HUES6 (cell line): ENCODE measurements at regions not wholly inside any gene's neighbourhood (a gene's known extent, or its start where the extent isn't known, plus 50 kb on each side); places are given as distances from the start of the nearest gene placed in this dataset.

Experiments
- H3K27ac ChIP-seq: 2 replicates; pipeline ENCODE4 v1.7.0; 2013; ENCODE audit warnings: low read depth, mild to moderate bottlenecking, low read length, inconsistent platforms
- H3K27me3 ChIP-seq: 2 replicates; pipeline ENCODE4 v1.6.1; 2013; ENCODE audit warnings: low read length; ENCODE audit not compliant: control insufficient read depth, insufficient read depth
- H3K36me3 ChIP-seq: 2 replicates; pipeline ENCODE4 v1.6.1; 2013; ENCODE audit warnings: low read length; ENCODE audit not compliant: control insufficient read depth, insufficient read depth
- H3K4me1 ChIP-seq: 2 replicates; pipeline ENCODE4 v1.6.1; 2013; ENCODE audit warnings: low read length; ENCODE audit not compliant: control insufficient read depth, insufficient read depth
- H3K4me3 ChIP-seq: 2 replicates; pipeline ENCODE4 v1.5.1; 2013; ENCODE audit warnings: low read depth, low read length
- H3K9ac ChIP-seq: one replicate; pipeline ENCODE4 v1.6.1; 2013; ENCODE audit warnings: mild to moderate bottlenecking, low read length
- H3K9me3 ChIP-seq: 2 replicates; pipeline ENCODE4 v1.6.1; 2013; ENCODE audit warnings: low read depth, low read length; ENCODE audit not compliant: control insufficient read depth, insufficient read depth

- H3K27ac ChIP-seq: no peak overlapping the region; the same call in 1 of the 2 replicates
- H3K27me3 ChIP-seq: no peaks in the 10 kb centered on the region
- H3K9me3 ChIP-seq: no peaks in the 10 kb centered on the region
- peaks cover 13% of the 10 kb centered on the region for H3K4me1 ChIP-seq
- H3K36me3 ChIP-seq: no peaks in the 10 kb centered on the region
- peak overlapping the region; percentile 17 for H3K9ac ChIP-seq
- no peak overlapping the region for H3K4me3 ChIP-seq
Observed at GRCh38 chr12:20188930-20189653, 179.2 kb upstream of the PDE3A start.

- Histone ChIP-seq H3K27me3 (no peaks in the 10 kb centered on the region), H3K4me3 (no peak overlapping the region), H3K9ac (peak overlapping the region; percentile 17), H3K36me3 (no peaks in the 10 kb centered on the region), H3K9me3 (no peaks in the 10 kb centered on the region), H3K27ac (no peak overlapping the region; the same call in 1 of the 2 replicates), H3K4me1 (peaks cover 8% of the 10 kb centered on the region)
Observed at GRCh38 chr12:20189767-20190166, 178.6 kb upstream of the PDE3A start.

GRCh38 chr12:20194171-20194570 lies 174.2 kb upstream of the PDE3A start:
- H3K36me3 ChIP-seq: no peaks in the 10 kb centered on the region
- H3K27ac ChIP-seq: no peak overlapping the region
- no peak overlapping the region for H3K4me3 ChIP-seq
- H3K4me1 ChIP-seq: 0 out of 2 replicates have a peak, but pooled peaks cover 2% of the 10 kb centered on the region
- no peaks in the 10 kb centered on the region for H3K27me3 ChIP-seq
- H3K9ac ChIP-seq: no peak overlapping the region
- no peaks in the 10 kb centered on the region; the same call in 1 of the 2 replicates for H3K9me3 ChIP-seq

GRCh38 chr12:20196767-20197166 lies 171.6 kb upstream of the PDE3A start:
- Histone ChIP-seq H3K9me3 (peaks cover 2% of the 10 kb centered on the region; the same call in 1 of the 2 replicates), H3K9ac (no peak overlapping the region), H3K4me3 (no peak overlapping the region), H3K27me3 (no peaks in the 10 kb centered on the region), H3K36me3 (no peaks in the 10 kb centered on the region), H3K27ac (no peak overlapping the region), H3K4me1 (peaks cover 2% of the 10 kb centered on the region; the same call in 1 of the 2 replicates)

- Histone ChIP-seq H3K9ac (no peak overlapping the region), H3K27ac (no peak overlapping the region), H3K9me3 (peaks cover 2% of the 10 kb centered on the region; the same call in 1 of the 2 replicates), H3K4me3 (no peak overlapping the region), H3K36me3 (no peaks in the 10 kb centered on the region), H3K27me3 (no peaks in the 10 kb centered on the region), H3K4me1 (peaks cover 2% of the 10 kb centered on the region; the same call in 1 of the 2 replicates)
Observed at GRCh38 chr12:20197411-20197810, 170.9 kb upstream of the PDE3A start.

- H3K27ac ChIP-seq: no peak overlapping the region
- no peaks in the 10 kb centered on the region for H3K27me3 ChIP-seq
- H3K4me3 ChIP-seq: no peak overlapping the region
- no peaks in the 10 kb centered on the region; the same call in 1 of the 2 replicates for H3K4me1 ChIP-seq
- no peak overlapping the region for H3K9ac ChIP-seq
- peaks cover 2% of the 10 kb centered on the region; the same call in 1 of the 2 replicates for H3K9me3 ChIP-seq
- no peaks in the 10 kb centered on the region for H3K36me3 ChIP-seq
Observed at GRCh38 chr12:20199780-20200179, 168.6 kb upstream of the PDE3A start.

- H3K27ac ChIP-seq: no peak overlapping the region
- no peak overlapping the region for H3K4me3 ChIP-seq
- H3K4me1 ChIP-seq: peaks cover 10% of the 10 kb centered on the region
- peaks cover 2% of the 10 kb centered on the region; the same call in 1 of the 2 replicates for H3K9me3 ChIP-seq
- H3K9ac ChIP-seq: no peak overlapping the region
- H3K36me3 ChIP-seq: no peaks in the 10 kb centered on the region
- no peaks in the 10 kb centered on the region for H3K27me3 ChIP-seq
Observed at GRCh38 chr12:20201733-20202132, 166.6 kb upstream of the PDE3A start.

- H3K4me1 ChIP-seq: peaks cover 10% of the 10 kb centered on the region
- no peaks in the 10 kb centered on the region for H3K27me3 ChIP-seq
- H3K9me3 ChIP-seq: no peaks in the 10 kb centered on the region
- H3K27ac ChIP-seq: no peak overlapping the region
- H3K36me3 ChIP-seq: no peaks in the 10 kb centered on the region
- no peak overlapping the region for H3K9ac ChIP-seq
- no peak overlapping the region for H3K4me3 ChIP-seq
Observed at GRCh38 chr12:20205854-20206253, 162.5 kb upstream of the PDE3A start.

GRCh38 chr12:20206410-20206809 lies 161.9 kb upstream of the PDE3A start:
- peaks cover 10% of the 10 kb centered on the region for H3K4me1 ChIP-seq
- H3K4me3 ChIP-seq: no peak overlapping the region
- H3K9ac ChIP-seq: no peak overlapping the region
- no peaks in the 10 kb centered on the region for H3K9me3 ChIP-seq
- no peaks in the 10 kb centered on the region for H3K36me3 ChIP-seq
- H3K27me3 ChIP-seq: no peaks in the 10 kb centered on the region
- H3K27ac ChIP-seq: no peak overlapping the region

- H3K27ac ChIP-seq: no peak overlapping the region
- no peaks in the 10 kb centered on the region for H3K9me3 ChIP-seq
- H3K4me1 ChIP-seq: peaks cover 24% of the 10 kb centered on the region
- H3K27me3 ChIP-seq: no peaks in the 10 kb centered on the region
- no peak overlapping the region for H3K9ac ChIP-seq
- H3K36me3 ChIP-seq: no peaks in the 10 kb centered on the region
- no peak overlapping the region for H3K4me3 ChIP-seq
Observed at GRCh38 chr12:20210621-20211215, 157.6 kb upstream of the PDE3A start.

- H3K27me3 ChIP-seq: no peaks in the 10 kb centered on the region
- H3K9me3 ChIP-seq: no peaks in the 10 kb centered on the region
- no peak overlapping the region for H3K27ac ChIP-seq
- peaks cover 16% of the 10 kb centered on the region for H3K4me1 ChIP-seq
- no peak overlapping the region for H3K9ac ChIP-seq
- no peaks in the 10 kb centered on the region for H3K36me3 ChIP-seq
- no peak overlapping the region for H3K4me3 ChIP-seq
Observed at GRCh38 chr12:20211541-20211940, 156.8 kb upstream of the PDE3A start.
